Gastrocnemius medialis (tissue), 4 donors: ENCODE measurements at regions not wholly inside any gene's neighbourhood (a gene's known extent, or its start where the extent isn't known, plus 50 kb on each side); places are given as distances from the start of the nearest gene placed in this dataset.

ENCODE experiments used
- ATAC-seq, 2 donors: fragments of 150-250 bp; one replicate each; pipeline ENCODE4 v1.9.1; 2016
- DNase-seq, 2 donors: peaks; one replicate each; pipeline ENCODE4 v3.0.0-alpha.2; 2019
- H3K27ac ChIP-seq, 4 donors: fragments of 200-600 bp; sonication (generic); 1 replicate in 1 of 4; 2 replicates in 3 of 4; pipeline ENCODE4 v1.5.1; 2016 to 2018; ENCODE audit warnings: mild to moderate bottlenecking in 2 of 4, moderate library complexity in 1 of 4
- H3K27me3 ChIP-seq, 3 donors: fragments of 200-600 bp; sonication (generic) in 2 of 3; 1 replicate in 1 of 3; 2 replicates in 2 of 3; pipeline versions ENCODE4 v1.5.1 to v1.6.0; 2016 to 2019; ENCODE audit warnings: mild to moderate bottlenecking in 1 of 3, moderate library complexity in 1 of 3
- H3K36me3 ChIP-seq, 2 donors: fragments of 200-600 bp; sonication (generic) in 1 of 2; one replicate each; pipeline ENCODE4 v1.5.1; 2017 to 2018
- H3K4me1 ChIP-seq, 2 donors: fragments of 200-600 bp; sonication (generic) in 1 of 2; one replicate each; pipeline ENCODE4 v1.5.1; 2016 to 2017; ENCODE audit warnings: mild to moderate bottlenecking in 2 of 2
- H3K4me3 ChIP-seq, 4 donors: fragments of 200-600 bp; sonication (generic) in 3 of 4; 1 replicate in 1 of 4; 2 replicates in 3 of 4; pipeline ENCODE4 v1.5.1; 2016 to 2019; ENCODE audit warnings: mild to moderate bottlenecking in 2 of 4
- H3K9me3 ChIP-seq, 3 donors: fragments of 200-600 bp; sonication (generic) in 2 of 3; 1 replicate in 1 of 3; 2 replicates in 2 of 3; pipeline ENCODE4 v1.5.1; 2016 to 2019
- POLR2A ChIP-seq, 2 donors: fragments of 450-650 bp; IDR thresholded peaks; one replicate each; pipeline ENCODE4 v1.6.1; 2017; ENCODE audit warnings: antibody characterized with exemption in 2 of 2, mild to moderate bottlenecking in 2 of 2, moderate library complexity in 2 of 2
- in situ Hi-C, 4 donors: fragments of 200-750 bp; cut with MboI; loops; one replicate each; pipeline versions ENCODE4 v1.15.0 to v1.8.0; 2017; ENCODE audit warnings: low sequenced_read_pairs in 4 of 4
- intact Hi-C: fragments of 100-400 bp; cut with DNase I; formaldehyde crosslinking; loops from one replicate; pipeline ENCODE4 v1.15.1; 2023; ENCODE audit warnings: low total_unique reads
- TF ChIP-seq, protein P1 (sequence below), 5 experiments: fragments of 450-650 bp in 3 of 5; fragments of 200-600 bp in 2 of 5; sonication (generic) in 2 of 5; IDR thresholded peaks in 4 of 5; conservative IDR thresholded peaks in 1 of 5; 1 replicate in 4 of 5; 2 replicates in 1 of 5; pipeline ENCODE4 v1.5.1; 2016 to 2019; ENCODE audit warnings: antibody characterized with exemption in 5 of 5, mild to moderate bottlenecking in 3 of 5, moderate library complexity in 3 of 5

DNA sequence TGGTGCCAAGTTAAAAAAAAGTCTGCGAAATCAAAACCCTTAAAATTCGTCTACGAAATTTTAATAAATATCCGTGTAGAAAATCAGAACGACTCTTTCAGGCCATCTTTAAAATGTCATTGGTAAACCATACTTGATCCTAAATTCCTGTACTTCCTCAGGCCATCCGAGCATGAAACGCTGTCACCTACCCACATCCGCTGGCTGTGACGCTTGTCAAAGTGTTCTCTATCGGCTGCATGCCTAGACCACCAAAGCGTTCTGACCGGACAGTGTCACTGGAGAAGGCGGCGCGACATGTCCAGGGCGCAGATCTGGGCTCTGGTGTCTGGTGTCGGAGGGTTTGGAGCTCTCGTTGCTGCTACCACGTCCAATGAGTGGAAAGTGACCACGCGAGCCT is 119.0 kb upstream of the CLDN10 start:
- in situ Hi-C loops (no loop called here), intact Hi-C loops (no loop called here)
- Histone ChIP-seq H3K4me3 (no peak overlapping the region), H3K9me3 (no peaks in the 10 kb centered on the region), H3K27me3 (no peaks in the 10 kb centered on the region), H3K4me1 (no peaks in the 10 kb centered on the region), H3K36me3 (no peaks in the 10 kb centered on the region), H3K27ac (no peak overlapping the region)
- DNase-seq: no peak
- TF ChIP-seq POLR2A (IDR thresholded peaks at IDR 0.05): no peak
- TF ChIP-seq, protein P1, sequence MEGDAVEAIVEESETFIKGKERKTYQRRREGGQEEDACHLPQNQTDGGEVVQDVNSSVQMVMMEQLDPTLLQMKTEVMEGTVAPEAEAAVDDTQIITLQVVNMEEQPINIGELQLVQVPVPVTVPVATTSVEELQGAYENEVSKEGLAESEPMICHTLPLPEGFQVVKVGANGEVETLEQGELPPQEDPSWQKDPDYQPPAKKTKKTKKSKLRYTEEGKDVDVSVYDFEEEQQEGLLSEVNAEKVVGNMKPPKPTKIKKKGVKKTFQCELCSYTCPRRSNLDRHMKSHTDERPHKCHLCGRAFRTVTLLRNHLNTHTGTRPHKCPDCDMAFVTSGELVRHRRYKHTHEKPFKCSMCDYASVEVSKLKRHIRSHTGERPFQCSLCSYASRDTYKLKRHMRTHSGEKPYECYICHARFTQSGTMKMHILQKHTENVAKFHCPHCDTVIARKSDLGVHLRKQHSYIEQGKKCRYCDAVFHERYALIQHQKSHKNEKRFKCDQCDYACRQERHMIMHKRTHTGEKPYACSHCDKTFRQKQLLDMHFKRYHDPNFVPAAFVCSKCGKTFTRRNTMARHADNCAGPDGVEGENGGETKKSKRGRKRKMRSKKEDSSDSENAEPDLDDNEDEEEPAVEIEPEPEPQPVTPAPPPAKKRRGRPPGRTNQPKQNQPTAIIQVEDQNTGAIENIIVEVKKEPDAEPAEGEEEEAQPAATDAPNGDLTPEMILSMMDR (IDR thresholded peaks at IDR 0.05 in 4 of 5, conservative IDR thresholded peaks at IDR 0.05 in 1 of 5): no peak
- no peak for ATAC-seq

DNA sequence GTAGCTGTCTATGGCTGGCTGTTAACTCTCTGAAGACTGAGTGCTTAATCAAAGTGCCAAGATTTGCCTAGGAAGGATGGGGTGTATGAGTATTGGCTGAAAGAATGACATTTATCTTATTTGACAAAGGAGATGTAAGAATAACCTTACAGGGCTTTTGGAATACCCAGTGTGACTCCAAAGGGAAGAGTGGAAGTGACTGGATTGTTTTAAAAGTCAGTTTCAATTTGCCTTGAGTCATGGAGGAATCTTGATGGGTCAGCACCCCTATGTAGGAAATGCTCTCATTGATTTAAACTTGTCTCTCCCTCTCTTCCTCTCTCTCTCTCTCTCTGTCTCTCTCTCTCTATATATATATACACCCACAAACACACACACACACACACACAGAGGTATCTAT is 118.4 kb upstream of the CLDN10 start:
- Histone ChIP-seq H3K4me3 (no peak overlapping the region), H3K9me3 (no peaks in the 10 kb centered on the region), H3K27me3 (no peaks in the 10 kb centered on the region), H3K4me1 (no peaks in the 10 kb centered on the region), H3K27ac (no peak overlapping the region), H3K36me3 (no peaks in the 10 kb centered on the region)
- TF ChIP-seq, protein P1 (IDR thresholded peaks at IDR 0.05 in 4 of 5, conservative IDR thresholded peaks at IDR 0.05 in 1 of 5): no peak
- no peak for TF ChIP-seq POLR2A (IDR thresholded peaks at IDR 0.05)
- ATAC-seq (no peak), DNase-seq (no peak)
- intact Hi-C loops (no loop called here), in situ Hi-C loops (no loop called here)

DNA sequence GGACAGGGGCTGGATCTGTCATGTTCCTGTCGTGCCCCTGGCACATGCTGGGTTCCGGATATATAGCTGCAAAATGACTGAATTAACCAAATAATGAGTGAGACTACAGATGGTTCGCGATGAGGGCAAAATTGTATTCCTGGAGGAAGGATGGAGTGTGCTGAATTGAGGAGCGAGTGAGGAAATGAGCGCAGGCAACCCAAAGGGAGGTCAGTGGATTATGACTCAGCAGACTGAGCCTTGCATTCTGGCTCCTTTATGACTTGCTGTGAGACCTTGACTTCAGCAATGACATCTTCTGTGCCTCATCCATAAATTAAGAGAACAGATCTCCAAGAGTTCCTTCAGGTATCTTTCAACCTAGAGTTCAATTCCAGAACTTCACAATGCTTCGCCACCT is 115.0 kb upstream of the CLDN10 start:
- Histone ChIP-seq H3K36me3 (no peaks in the 10 kb centered on the region), H3K9me3 (no peaks in the 10 kb centered on the region), H3K27me3 (no peaks in the 10 kb centered on the region), H3K27ac (peak overlapping the region in 2 of 4 donors; percentile 25 to 46), H3K4me3 (no peak overlapping the region), H3K4me1 (no peaks in the 10 kb centered on the region)
- no peak for TF ChIP-seq POLR2A (IDR thresholded peaks at IDR 0.05)
- in situ Hi-C loops (no loop called here), intact Hi-C loops (no loop called here)
- ATAC-seq (no peak), DNase-seq (no peak)

DNA sequence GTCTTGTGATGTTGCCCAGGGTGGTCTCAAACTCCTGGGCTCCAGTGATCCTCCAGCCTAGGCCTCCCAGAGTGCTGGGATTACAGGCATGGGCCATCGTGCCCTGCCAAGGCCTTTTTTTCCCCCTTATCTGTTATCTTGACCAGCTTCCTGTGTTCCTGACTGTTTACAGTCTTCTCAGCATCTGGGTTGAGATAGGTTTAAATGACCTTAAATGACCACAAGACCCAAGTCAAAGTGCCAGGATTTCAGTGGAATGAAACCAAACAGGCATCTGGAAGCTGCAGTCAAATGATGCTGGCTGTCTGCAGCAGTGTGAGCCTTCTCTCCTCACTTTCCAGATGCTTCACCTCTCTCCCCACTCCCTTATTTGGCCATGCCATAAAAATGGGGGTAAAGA is 114.2 kb upstream of the CLDN10 start:
- Histone ChIP-seq H3K27me3 (no peaks in the 10 kb centered on the region), H3K36me3 (no peaks in the 10 kb centered on the region), H3K27ac (peak overlapping the region in 2 of 4 donors; percentile 25 to 64), H3K4me3 (no peak overlapping the region), H3K4me1 (no peaks in the 10 kb centered on the region), H3K9me3 (no peaks in the 10 kb centered on the region)
- intact Hi-C loops (no loop called here), in situ Hi-C loops (no loop called here)
- DNase-seq: no peak
- TF ChIP-seq POLR2A (IDR thresholded peaks at IDR 0.05): no peak
- TF ChIP-seq, protein P1 (IDR thresholded peaks at IDR 0.05 in 4 of 5, conservative IDR thresholded peaks at IDR 0.05 in 1 of 5): no peak
- ATAC-seq: peak; percentile 39

DNA sequence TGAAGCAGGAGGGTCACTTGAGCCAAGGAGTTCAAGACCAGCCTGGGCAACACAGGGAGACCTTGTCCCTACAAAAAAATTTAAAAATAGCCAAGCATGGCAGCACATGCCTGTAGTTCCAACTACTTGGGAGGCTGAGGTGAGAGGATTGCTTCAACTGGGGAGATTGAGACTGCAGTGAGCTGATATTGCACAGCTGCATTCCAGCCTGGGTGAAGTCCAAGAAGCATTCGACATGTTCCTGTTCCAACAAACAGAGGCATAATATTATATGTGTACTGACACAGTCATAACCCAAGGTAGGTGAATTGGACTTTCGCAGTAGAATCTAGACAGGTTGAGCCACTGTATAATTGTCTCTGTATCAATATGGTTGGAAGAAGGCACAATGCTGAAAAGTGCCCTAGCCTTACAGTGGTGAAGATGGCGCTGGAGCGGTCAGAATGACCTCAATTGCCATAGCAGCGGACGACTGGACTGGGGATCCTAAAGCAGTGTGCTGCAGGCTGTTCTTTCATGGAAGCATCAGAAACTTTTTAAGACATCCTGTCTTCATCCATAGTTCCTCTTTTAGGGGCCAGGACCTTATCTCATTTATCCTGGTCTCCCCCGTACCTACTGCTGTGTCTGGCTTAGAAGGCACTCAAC is 112.0 kb upstream of the CLDN10 start:
- in situ Hi-C loops: no loop called here
- no peak for DNase-seq
- H3K9me3 ChIP-seq: no peaks in the 10 kb centered on the region
- no peaks in the 10 kb centered on the region for H3K36me3 ChIP-seq
- H3K4me3 ChIP-seq: no peak overlapping the region
- H3K27me3 ChIP-seq: no peaks in the 10 kb centered on the region
- TF ChIP-seq, protein P1 (IDR thresholded peaks at IDR 0.05 in 4 of 5, conservative IDR thresholded peaks at IDR 0.05 in 1 of 5): no peak
- TF ChIP-seq POLR2A (IDR thresholded peaks at IDR 0.05): no peak
- no peaks in the 10 kb centered on the region for H3K4me1 ChIP-seq
- H3K27ac ChIP-seq: no peak overlapping the region
- intact Hi-C loops: no loop called here
- ATAC-seq: no peak
